CD4-positive, alpha-beta T cell (primary cell): ENCODE measurements at regions not wholly inside any gene's neighbourhood (a gene's known extent, or its start where the extent isn't known, plus 50 kb on each side); places are given as distances from the start of the nearest gene placed in this dataset.

Experiments used
- ATAC-seq: fragments of 200-7000 bp; cut with Tn5 transposase; one replicate; pipeline ENCODE4 v1.10.0; 2022; ENCODE audit warnings: mild to moderate bottlenecking; ENCODE audit not compliant: poor library complexity
- CTCF ChIA-PET: fragments of 350-600 bp; sonication (Branson Sonifier 250); formaldehyde crosslinking; loops from one replicate; lab custom pipeline; 2021; ENCODE audit warnings: antibody characterized with exemption, inconsistent platforms; lab: Charles Lee
- POLR2A ChIA-PET: fragments of 350-600 bp; sonication (Branson Sonifier 250); formaldehyde crosslinking; loops from one replicate; lab custom pipeline; 2021; ENCODE audit warnings: antibody characterized with exemption, inconsistent platforms; lab: Charles Lee
- DNase-seq, 14 experiments: peaks; one replicate each; pipeline ENCODE4 v3.0.0-alpha.2; 2013 to 2020; ENCODE audit warnings: mixed read lengths in 2 of 14
- H3K27ac ChIP-seq, 2 donors: one replicate each; pipeline versions ENCODE4 v1.5.1 to v1.7.0; 2013; ENCODE audit warnings: low read length in 2 of 2, low read depth in 1 of 2, mild to moderate bottlenecking in 1 of 2
- H3K27me3 ChIP-seq, 2 experiments: 1 replicate in 1 of 2; 2 replicates in 1 of 2; pipeline versions ENCODE4 v1.6.1 to v1.7.0; 2013; ENCODE audit warnings: low read length in 2 of 2, control low read depth in 1 of 2, mild to moderate bottlenecking in 1 of 2, moderate library complexity in 1 of 2; ENCODE audit not compliant: insufficient read depth in 2 of 2, control insufficient read depth in 1 of 2
- H3K36me3 ChIP-seq: one replicate; pipeline ENCODE4 v1.6.1; 2013; ENCODE audit warnings: low read length, control low read depth; ENCODE audit not compliant: insufficient read depth
- H3K4me1 ChIP-seq: one replicate; pipeline ENCODE4 v1.6.1; 2013; ENCODE audit warnings: low read length, control low read depth; ENCODE audit not compliant: insufficient read depth
- H3K4me3 ChIP-seq: one replicate; pipeline ENCODE4 v1.5.1; 2013; ENCODE audit warnings: mild to moderate bottlenecking, low read length, moderate library complexity
- H3K9me3 ChIP-seq, 2 experiments: 1 replicate in 1 of 2; 2 replicates in 1 of 2; pipeline versions ENCODE4 v1.6.1 to v1.7.0; 2013; ENCODE audit warnings: low read length in 2 of 2, mild to moderate bottlenecking in 2 of 2, control low read depth in 1 of 2, moderate library complexity in 1 of 2; ENCODE audit not compliant: control insufficient read depth in 1 of 2, insufficient read depth in 1 of 2
- H3K27ac Mint-ChIP-seq: one replicate; pipeline ENCODE4 v1.8.0; 2020; ENCODE audit warnings: mixed read lengths
- H3K27me3 Mint-ChIP-seq: one replicate; pipeline ENCODE4 v1.8.0; 2021; ENCODE audit warnings: mixed read lengths
- H3K36me3 Mint-ChIP-seq: one replicate; pipeline ENCODE4 v1.8.0; 2021; ENCODE audit warnings: low read depth, mixed read lengths
- H3K4me1 Mint-ChIP-seq: one replicate; pipeline ENCODE4 v1.8.0; 2021; ENCODE audit warnings: low read depth, mixed read lengths
- H3K4me3 Mint-ChIP-seq: one replicate; pipeline ENCODE4 v1.8.0; 2020; ENCODE audit warnings: mild to moderate bottlenecking, mixed read lengths
- H3K9me3 Mint-ChIP-seq: one replicate; pipeline ENCODE4 v1.8.0; 2020; ENCODE audit warnings: mixed read lengths
- intact Hi-C, 2 experiments: fragments of 100-400 bp; cut with DNase I in 1 of 2; cut with micrococcal nuclease in 1 of 2; formaldehyde crosslinking; loops; one replicate each; pipeline versions ENCODE4 v1.15.1 to v1.9.0; 2023 to 2025; cut with DNase I, micrococcal nuclease
- TF ChIP-seq, protein P1 (sequence below): fragments of 200-600 bp; IDR thresholded peaks from one replicate; pipeline ENCODE4 v1.8.0; 2022; ENCODE audit warnings: antibody characterized with exemption, mild to moderate bottlenecking

DNA sequence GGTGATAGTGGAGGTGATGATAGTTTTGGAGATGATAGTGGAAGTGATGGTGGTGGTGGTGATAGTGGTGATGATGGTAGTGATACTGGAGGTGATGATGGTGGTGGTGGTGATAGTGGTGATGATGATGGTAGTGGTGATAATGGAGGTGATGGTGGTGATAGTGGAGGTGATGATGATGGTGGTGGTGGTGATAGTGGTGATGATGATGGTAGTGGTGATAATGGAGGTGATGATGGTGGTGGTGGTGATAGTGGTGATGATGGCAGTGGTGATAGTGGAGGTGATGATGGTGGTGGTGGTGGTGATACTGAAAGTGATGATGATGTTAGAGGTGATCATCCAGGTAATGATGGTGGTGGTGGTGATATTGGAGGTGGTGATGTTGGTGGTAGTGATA is 570.0 kb upstream of the TMEM132C start:
- no peaks in the 10 kb centered on the region for H3K36me3 Mint-ChIP-seq
- CTCF ChIA-PET: no interaction called here

DNA sequence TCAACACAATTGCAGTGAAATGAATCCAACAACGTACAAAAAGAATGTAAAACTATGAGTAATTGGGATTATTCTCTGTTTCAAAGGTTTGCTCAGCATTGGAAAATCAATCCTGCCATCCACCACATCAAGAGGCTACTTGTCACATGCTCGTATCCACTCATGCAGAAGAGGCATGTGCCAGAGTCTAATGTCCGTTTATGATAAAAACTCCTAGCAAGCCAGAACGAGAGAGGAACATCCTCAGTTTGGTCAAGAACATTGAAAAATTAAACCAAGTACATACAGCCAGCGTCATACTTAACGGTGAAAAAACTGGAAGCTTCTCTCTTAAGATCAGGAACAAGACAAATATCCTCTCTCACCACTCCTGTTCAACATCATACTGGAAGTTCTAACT is 563.9 kb upstream of the TMEM132C start:
- peaks cover 4% of the 10 kb centered on the region for H3K27me3 Mint-ChIP-seq
- TF ChIP-seq, protein P1, sequence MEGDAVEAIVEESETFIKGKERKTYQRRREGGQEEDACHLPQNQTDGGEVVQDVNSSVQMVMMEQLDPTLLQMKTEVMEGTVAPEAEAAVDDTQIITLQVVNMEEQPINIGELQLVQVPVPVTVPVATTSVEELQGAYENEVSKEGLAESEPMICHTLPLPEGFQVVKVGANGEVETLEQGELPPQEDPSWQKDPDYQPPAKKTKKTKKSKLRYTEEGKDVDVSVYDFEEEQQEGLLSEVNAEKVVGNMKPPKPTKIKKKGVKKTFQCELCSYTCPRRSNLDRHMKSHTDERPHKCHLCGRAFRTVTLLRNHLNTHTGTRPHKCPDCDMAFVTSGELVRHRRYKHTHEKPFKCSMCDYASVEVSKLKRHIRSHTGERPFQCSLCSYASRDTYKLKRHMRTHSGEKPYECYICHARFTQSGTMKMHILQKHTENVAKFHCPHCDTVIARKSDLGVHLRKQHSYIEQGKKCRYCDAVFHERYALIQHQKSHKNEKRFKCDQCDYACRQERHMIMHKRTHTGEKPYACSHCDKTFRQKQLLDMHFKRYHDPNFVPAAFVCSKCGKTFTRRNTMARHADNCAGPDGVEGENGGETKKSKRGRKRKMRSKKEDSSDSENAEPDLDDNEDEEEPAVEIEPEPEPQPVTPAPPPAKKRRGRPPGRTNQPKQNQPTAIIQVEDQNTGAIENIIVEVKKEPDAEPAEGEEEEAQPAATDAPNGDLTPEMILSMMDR: no peak
- H3K9me3 Mint-ChIP-seq: peaks cover 10% of the 10 kb centered on the region
- intact Hi-C loops: no loop called here
- Histone ChIP-seq H3K27ac (no peak overlapping the region), H3K4me1 (no peaks in the 10 kb centered on the region), H3K4me3 (no peak overlapping the region), H3K27me3 (no peaks in the 10 kb centered on the region), H3K36me3 (no peaks in the 10 kb centered on the region), H3K9me3 (peaks cover 0 to 8% of the 10 kb centered on the region in 2 experiments)
- no peak for DNase-seq
- no peaks in the 10 kb centered on the region for H3K36me3 Mint-ChIP-seq
- CTCF ChIA-PET: no interaction called here
- no peak overlapping the region for H3K27ac Mint-ChIP-seq
- H3K4me3 Mint-ChIP-seq: no peak overlapping the region
- ATAC-seq: no peak
- H3K4me1 Mint-ChIP-seq: no peaks in the 10 kb centered on the region
- POLR2A ChIA-PET: no interaction called here

More for the DNA sequence above, 570.0 kb upstream of the TMEM132C start:
- Mint-ChIP-seq H3K27ac (no peak overlapping the region), H3K4me1 (no peaks in the 10 kb centered on the region), H3K4me3 (no peak overlapping the region), H3K9me3 (peaks cover 4% of the 10 kb centered on the region), H3K27me3 (peaks cover 3% of the 10 kb centered on the region)
- no peak for ATAC-seq
- TF ChIP-seq, protein P1: no peak
- peaks cover 0 to 4% of the 10 kb centered on the region in 2 experiments for H3K9me3 ChIP-seq
- no peaks in the 10 kb centered on the region for H3K36me3 ChIP-seq
- POLR2A ChIA-PET: no interaction called here
- DNase-seq: no peak
- intact Hi-C loops: no loop called here
- no peaks in the 10 kb centered on the region for H3K27me3 ChIP-seq
- H3K27ac ChIP-seq: no peak overlapping the region
- H3K4me3 ChIP-seq: no peak overlapping the region
- H3K4me1 ChIP-seq: no peaks in the 10 kb centered on the region

DNA sequence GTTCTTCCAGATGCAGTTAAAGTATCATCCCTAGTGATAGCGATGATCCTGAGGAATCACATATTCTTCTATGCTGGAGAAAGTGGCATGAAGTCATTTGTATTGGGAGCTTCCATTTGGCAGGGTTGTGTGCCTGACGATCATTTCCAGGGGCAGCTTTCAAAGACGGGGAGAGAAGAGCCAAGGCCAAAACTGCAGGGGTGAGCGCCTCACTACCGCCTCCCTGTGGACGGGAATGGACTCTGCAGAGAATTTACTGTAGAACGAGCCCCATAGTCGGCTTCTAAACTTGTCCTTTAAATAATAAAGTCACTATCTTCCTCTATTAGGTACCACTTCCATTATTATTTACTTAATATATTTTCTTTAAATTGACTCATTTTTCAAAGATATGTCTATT is 555.9 kb upstream of the TMEM132C start:
- POLR2A ChIA-PET: no interaction called here
- no peaks in the 10 kb centered on the region for H3K4me1 ChIP-seq
- Mint-ChIP-seq H3K27me3 (no peaks in the 10 kb centered on the region), H3K4me3 (no peak overlapping the region), H3K9me3 (peaks cover 11% of the 10 kb centered on the region), H3K27ac (no peak overlapping the region), H3K36me3 (no peaks in the 10 kb centered on the region), H3K4me1 (no peaks in the 10 kb centered on the region)
- H3K4me3 ChIP-seq: no peak overlapping the region
- CTCF ChIA-PET: no interaction called here
- DNase-seq: no peak
- no peaks in the 10 kb centered on the region for H3K27me3 ChIP-seq
- TF ChIP-seq, protein P1: no peak
- intact Hi-C loops: no loop called here
- no peaks in the 10 kb centered on the region for H3K36me3 ChIP-seq
- no peak overlapping the region for H3K27ac ChIP-seq
- ATAC-seq: no peak
- peaks cover 0 to 12% of the 10 kb centered on the region in 2 experiments for H3K9me3 ChIP-seq
